HFF-Myc (cell line): ENCODE measurements at regions not wholly inside any gene's neighbourhood (a gene's known extent, or its start where the extent isn't known, plus 50 kb on each side); places are given as distances from the start of the nearest gene placed in this dataset.

ENCODE experiments used
- DNase-seq: peaks from one replicate; pipeline ENCODE4 v3.0.0-alpha.2; 2011; ENCODE audit warnings: low read depth; ENCODE audit errors: extremely low read depth
- H3K4me3 ChIP-seq: replicated peaks from 2 replicates; pipeline ENCODE4 v1.5.1; 2011; ENCODE audit warnings: low read depth, mild to moderate bottlenecking, control low read depth, low read length
- CTCF ChIP-seq: IDR thresholded peaks from 2 replicates; pipeline ENCODE4 v1.5.1; 2012; ENCODE audit warnings: mild to moderate bottlenecking, low read depth, low read length, control low read depth; ENCODE audit errors: missing control alignments

GRCh38 chr3:24947103-24947502 is 452.5 kb upstream of the THRB start:
- DNase-seq = no peak
- H3K4me3 ChIP-seq = no peak overlapping the region
- no peak for TF ChIP-seq CTCF

- DNase-seq = no peak
- TF ChIP-seq CTCF = no peak
- H3K4me3 ChIP-seq = no peak overlapping the region
These were observed 456.5 kb upstream of the THRB start for GRCh38 chr3:24951180-24951579.

GRCh38 chr3:24952388-24952787 is 457.7 kb upstream of the THRB start:
- no peak for TF ChIP-seq CTCF
- no peak for DNase-seq

GRCh38 chr3:24953060-24953771 is 458.6 kb upstream of the THRB start:
- no peak for TF ChIP-seq CTCF
- no peak overlapping the region for H3K4me3 ChIP-seq
- DNase-seq = no peak

More at GRCh38 chr3:24952388-24952787, 457.7 kb upstream of the THRB start:
- no peak overlapping the region for H3K4me3 ChIP-seq

- no peak for TF ChIP-seq CTCF
- H3K4me3 ChIP-seq = no peak overlapping the region
These were observed 462.0 kb upstream of the THRB start for GRCh38 chr3:24956613-24957012.

GRCh38 chr3:24958271-24958670 is 463.6 kb upstream of the THRB start:
- no peak for DNase-seq
- no peak for TF ChIP-seq CTCF
- no peak overlapping the region for H3K4me3 ChIP-seq

More at GRCh38 chr3:24956613-24957012, 462.0 kb upstream of the THRB start:
- DNase-seq = no peak
